ENCODE measurements at regions not wholly inside any gene's neighbourhood (a gene's known extent, or its start where the extent isn't known, plus 50 kb on each side); places are given as distances from the start of the nearest gene placed in this dataset.

DNA sequence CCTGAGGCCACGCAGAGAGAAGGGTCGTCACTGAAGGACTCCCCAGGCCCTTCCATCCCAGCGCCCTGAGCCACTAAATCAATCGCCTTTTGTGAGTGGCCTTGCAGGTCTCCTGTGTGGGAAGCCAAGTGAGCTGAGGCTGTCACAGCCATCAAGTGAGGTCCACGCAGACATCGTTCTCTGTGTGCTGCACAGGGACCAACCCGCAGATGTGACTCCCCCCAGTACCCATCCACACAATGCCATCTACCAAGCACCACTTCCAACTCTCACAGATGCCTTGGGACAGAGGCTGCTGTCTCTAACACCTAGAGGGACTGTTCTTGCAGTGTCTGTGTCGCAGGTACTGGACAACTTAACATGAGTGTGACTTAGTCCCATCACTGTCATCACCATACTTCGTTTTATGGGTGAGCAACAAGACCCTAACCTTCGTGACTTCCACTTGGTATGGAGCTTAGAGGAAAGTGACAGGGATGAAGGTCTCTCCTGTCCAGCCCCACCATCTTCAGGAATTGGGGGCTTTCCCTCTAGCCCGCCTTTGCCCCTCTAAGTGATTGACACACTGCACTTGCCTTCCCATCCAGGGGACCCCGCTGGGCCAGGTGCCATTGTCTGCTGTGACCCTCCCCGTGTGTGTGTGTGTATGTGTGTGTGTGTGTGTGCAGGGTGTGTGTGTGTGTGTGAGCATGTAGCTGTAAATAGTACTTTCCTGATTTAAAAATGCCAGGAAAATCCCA lies 51.4 kb upstream of the TMEM72 start:
- H3K27ac ChIP-seq (ENCODE audit: insufficient read depth, low read length) = no peak overlapping the region
- no peaks in the 10 kb centered on the region for H3K27me3 ChIP-seq (ENCODE audit: control insufficient read depth, insufficient read depth, low read length)
- H4K20me1 ChIP-seq (ENCODE audit: control insufficient read depth, extremely low read depth, insufficient read depth, low read length) = no peaks in the 10 kb centered on the region
- peaks cover 15% of the 10 kb centered on the region for H3K4me1 ChIP-seq (ENCODE audit: control insufficient read depth, extremely low read depth, insufficient read depth, low read length)
- DNase-seq (ENCODE audit: low read depth in 2 of 2) = no peak
- no peaks in the 10 kb centered on the region for H3K36me3 ChIP-seq (ENCODE audit: control insufficient read depth, insufficient read depth, low read length)
- TF ChIP-seq EZH2 (IDR thresholded peaks at IDR 0.05; ENCODE audit: low read length, missing control alignments) = no peak
- no peak for TF ChIP-seq CTCF (conservative IDR thresholded peaks at IDR 0.05 in 1 of 2, IDR thresholded peaks at IDR 0.05 in 1 of 2; ENCODE audit: low read depth in 1 of 2, low read length in 2 of 2)
- no peak overlapping the region for H3K9ac ChIP-seq (ENCODE audit: insufficient read depth, low read length)
- no peak overlapping the region for H2AFZ ChIP-seq (ENCODE audit: low read length)
- H3K4me2 ChIP-seq (ENCODE audit: extremely low read depth, insufficient read depth, low read length) = no peak overlapping the region
- H3K9me3 ChIP-seq (ENCODE audit: control insufficient read depth, insufficient read depth, low read depth, low read length) = no peaks in the 10 kb centered on the region
- no peak overlapping the region for H3K4me3 ChIP-seq (replicated peaks in 1 of 4; ENCODE audit: control extremely low read depth in 1 of 4, insufficient read depth in 1 of 4, low read depth in 3 of 4, low read length in 4 of 4)
- no peaks in the 10 kb centered on the region for H3K79me2 ChIP-seq (ENCODE audit: control insufficient read depth, insufficient read depth, low read length)

DNA sequence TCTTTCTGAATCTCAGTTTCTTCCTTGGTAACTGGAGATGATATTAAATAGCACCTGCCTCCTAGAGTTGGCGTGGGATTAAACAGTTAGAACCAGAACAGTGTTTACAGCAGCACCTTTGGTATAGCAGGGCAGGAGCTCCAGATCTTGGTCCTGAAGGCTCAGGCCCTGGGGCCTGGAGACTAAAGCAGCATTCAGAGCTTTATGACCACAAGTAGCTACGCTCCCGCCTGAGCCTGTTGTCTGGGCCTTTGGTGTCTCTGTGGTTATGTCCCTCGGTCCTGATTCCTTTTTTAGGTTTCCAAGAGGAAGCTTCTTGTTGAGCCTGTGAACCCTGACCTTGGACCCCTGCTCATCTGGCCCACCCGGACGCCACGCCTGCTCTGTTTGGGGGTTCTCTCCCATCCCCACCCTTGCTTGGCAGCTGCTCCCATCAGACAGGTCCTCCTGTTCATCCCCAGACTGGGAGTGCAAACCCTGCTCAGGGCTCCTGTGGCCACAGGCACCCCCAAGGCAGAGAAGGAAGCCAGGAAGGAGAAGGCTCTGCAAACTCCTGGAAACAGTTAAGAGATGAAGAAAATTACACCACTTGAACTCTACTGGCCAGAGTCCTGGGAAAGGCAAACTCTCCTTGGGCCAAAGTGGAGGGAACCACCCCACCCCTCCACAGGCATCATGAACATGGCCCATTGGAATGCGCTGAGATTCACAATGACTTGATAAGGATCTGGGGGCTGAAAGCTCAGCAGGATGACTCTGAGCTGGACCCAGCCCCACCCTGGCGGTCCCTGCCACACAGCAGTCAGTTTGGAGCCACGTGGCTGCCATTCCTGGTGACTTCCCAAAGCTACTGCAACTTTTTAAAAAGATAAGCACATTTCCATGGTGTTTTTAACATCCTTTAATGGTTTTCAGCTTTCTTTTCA lies 50.1 kb upstream of the TMEM72 start:
- no peaks in the 10 kb centered on the region for H3K36me3 ChIP-seq (ENCODE audit: control insufficient read depth, insufficient read depth, low read length)
- no peak overlapping the region for H3K9ac ChIP-seq (ENCODE audit: insufficient read depth, low read length)
- H4K20me1 ChIP-seq (ENCODE audit: control insufficient read depth, extremely low read depth, insufficient read depth, low read length) = no peaks in the 10 kb centered on the region
- no peaks in the 10 kb centered on the region for H3K9me3 ChIP-seq (ENCODE audit: control insufficient read depth, insufficient read depth, low read depth, low read length)
- DNase-seq (ENCODE audit: low read depth in 2 of 2) = peak; percentile 59 to 99
- no peak overlapping the region for H2AFZ ChIP-seq (ENCODE audit: low read length)
- H3K27ac ChIP-seq (ENCODE audit: insufficient read depth, low read length) = peak overlapping the region; percentile 38
- H3K4me1 ChIP-seq (ENCODE audit: control insufficient read depth, extremely low read depth, insufficient read depth, low read length) = peaks cover 15% of the 10 kb centered on the region
- no peak overlapping the region for H3K4me3 ChIP-seq (replicated peaks in 1 of 4; ENCODE audit: control extremely low read depth in 1 of 4, insufficient read depth in 1 of 4, low read depth in 3 of 4, low read length in 4 of 4)
- H3K27me3 ChIP-seq (ENCODE audit: control insufficient read depth, insufficient read depth, low read length) = no peaks in the 10 kb centered on the region
- TF ChIP-seq CTCF (conservative IDR thresholded peaks at IDR 0.05 in 1 of 2, IDR thresholded peaks at IDR 0.05 in 1 of 2; ENCODE audit: low read depth in 1 of 2, low read length in 2 of 2) = no peak
- no peak for TF ChIP-seq EZH2 (IDR thresholded peaks at IDR 0.05; ENCODE audit: low read length, missing control alignments)
- no peaks in the 10 kb centered on the region for H3K79me2 ChIP-seq (ENCODE audit: control insufficient read depth, insufficient read depth, low read length)
- no peak overlapping the region for H3K4me2 ChIP-seq (ENCODE audit: extremely low read depth, insufficient read depth, low read length)
